Cerebellar cortex (tissue), 1 donor: ENCODE measurements at regions not wholly inside any gene's neighbourhood (a gene's known extent, or its start where the extent isn't known, plus 50 kb on each side); places are given as distances from the start of the nearest gene placed in this dataset.
A peak's percentile ranks its signal among the peaks of the same experiment; 100 is the strongest.
"Not testable (repeated sequence)": the region's sequence is repeated elsewhere in the genome, so short reads cannot be mapped to it uniquely, and the experiment has no call there.

ENCODE experiments used
- DNase-seq: peaks from one replicate; pipeline ENCODE4 v3.0.0-alpha.2; 2015; ENCODE audit warnings: low spot score

GRCh38 chr15:54841701-54842305 lies 354.9 kb downstream of the RSL24D1 start:
- no peak for DNase-seq

- DNase-seq = no peak
Measured at GRCh38 chr15:54840621-54841398, 355.9 kb downstream of the RSL24D1 start.

- no peak for DNase-seq
Measured at GRCh38 chr15:54839379-54839778, 357.4 kb downstream of the RSL24D1 start.

GRCh38 chr15:54836052-54836795 lies 360.5 kb downstream of the RSL24D1 start:
- DNase-seq = no peak

- no peak for DNase-seq
Measured at GRCh38 chr15:54829821-54830220, 366.9 kb downstream of the RSL24D1 start.

GRCh38 chr15:54820811-54821210 lies 375.9 kb downstream of the RSL24D1 start:
- DNase-seq = no peak

GRCh38 chr15:54820098-54820497 lies 376.6 kb downstream of the RSL24D1 start:
- no peak for DNase-seq

- peak; percentile 94 for DNase-seq
Measured at GRCh38 chr15:54816401-54816800, 380.3 kb downstream of the RSL24D1 start.

- DNase-seq = no peak
Measured at GRCh38 chr15:54815556-54815955, 381.2 kb downstream of the RSL24D1 start.

GRCh38 chr15:54812383-54812782 lies 384.4 kb downstream of the RSL24D1 start:
- DNase-seq = no peak

- DNase-seq = peak; percentile 61
Measured at GRCh38 chr15:54810496-54810895, 386.2 kb downstream of the RSL24D1 start.

- peak; percentile 64 for DNase-seq
Measured at GRCh38 chr15:54810031-54810430, 386.7 kb downstream of the RSL24D1 start.

GRCh38 chr15:54808321-54808720 lies 388.4 kb downstream of the RSL24D1 start:
- peak; percentile 56 for DNase-seq

- no peak for DNase-seq
Measured at GRCh38 chr15:54803987-54804386, 392.8 kb downstream of the RSL24D1 start.

- DNase-seq = no peak
Measured at GRCh38 chr15:54803134-54803808, 393.5 kb downstream of the RSL24D1 start.

GRCh38 chr15:54792526-54792925 lies 404.2 kb downstream of the RSL24D1 start:
- DNase-seq = no peak

GRCh38 chr15:54790693-54791092 lies 406.0 kb downstream of the RSL24D1 start:
- DNase-seq = no peak

- DNase-seq = no peak
Measured at GRCh38 chr15:54789376-54789775, 407.4 kb downstream of the RSL24D1 start.

GRCh38 chr15:54781220-54781619 lies 415.5 kb downstream of the RSL24D1 start:
- not testable (repeated sequence) for DNase-seq

GRCh38 chr15:54779271-54779670 lies 417.5 kb downstream of the RSL24D1 start:
- DNase-seq = no peak

- no peak for DNase-seq
Measured at GRCh38 chr15:54776410-54776809, 420.3 kb downstream of the RSL24D1 start.

- no peak for DNase-seq
Measured at GRCh38 chr15:54772663-54773062, 424.1 kb downstream of the RSL24D1 start.
